SK-N-SH (cell line): ENCODE measurements at regions not wholly inside any gene's neighbourhood (a gene's known extent, or its start where the extent isn't known, plus 50 kb on each side); places are given as distances from the start of the nearest gene placed in this dataset.

Source experiments
- CTCF ChIA-PET: fragments of 300-600, 350-600 bp; formaldehyde crosslinking; extraction: SDS; loops from one replicate; lab custom pipeline; 2021; lab: Yijun Ruan, JAX
- POLR2A ChIA-PET: fragments of 350-600 bp; sonication (Branson Sonifier 250); formaldehyde crosslinking; extraction: SDS; loops from one replicate; lab custom pipeline; 2020; ENCODE audit warnings: antibody characterized with exemption, inconsistent platforms; lab: Yijun Ruan, JAX
- DNase-seq: peaks from one replicate; pipeline ENCODE4 v3.0.0; 2012
- H2AFZ ChIP-seq: fragments of 200-600 bp; sonication (generic); 2 replicates; pipeline ENCODE4 v1.8.1; 2016; ENCODE audit warnings: antibody characterized with exemption, mild to moderate bottlenecking, low read depth
- H3F3A ChIP-seq: fragments of 200-600 bp; sonication (generic); replicated peaks from 2 replicates; pipeline ENCODE3; 2016; ENCODE audit warnings: antibody characterized with exemption, mild to moderate bottlenecking; ENCODE audit not compliant: insufficient read depth
- H3K27ac ChIP-seq, 2 experiments: fragments of 200-500 bp in 1 of 2; fragments of 200-600 bp in 1 of 2; sonication (Bioruptor generic) in 1 of 2; sonication (generic), shearing (Covaris generic) in 1 of 2; 2 replicates each; pipeline versions ENCODE4 v1.5.1 to v1.6.1; 2014 to 2016; ENCODE audit warnings: low read depth in 2 of 2, inconsistent platforms in 1 of 2, low read length in 1 of 2, mild to moderate bottlenecking in 1 of 2, mixed read lengths in 1 of 2
- H3K27me3 ChIP-seq: fragments of 200-600 bp; sonication (generic), shearing (Covaris generic); 2 replicates; pipeline ENCODE4 v1.6.1; 2016; ENCODE audit warnings: mixed run types; ENCODE audit not compliant: insufficient read depth
- H3K36me3 ChIP-seq, 2 experiments: fragments of 200-500 bp in 1 of 2; fragments of 200-600 bp in 1 of 2; sonication (Bioruptor generic) in 1 of 2; sonication (generic) in 1 of 2; replicated peaks in 1 of 2; 2 replicates each; pipeline versions ENCODE3 to v1.5.1; 2014 to 2016; ENCODE audit warnings: low read length in 1 of 2, mild to moderate bottlenecking in 1 of 2; ENCODE audit not compliant: insufficient read depth in 2 of 2, control insufficient read depth in 1 of 2
- H3K4me1 ChIP-seq, 2 experiments: fragments of 200-500 bp in 1 of 2; fragments of 200-600 bp in 1 of 2; sonication (Bioruptor generic) in 1 of 2; sonication (generic), shearing (Covaris generic) in 1 of 2; 2 replicates each; pipeline versions ENCODE4 v1.5.1 to v1.6.1; 2014 to 2016; ENCODE audit warnings: low read depth in 1 of 2, low read length in 1 of 2, mixed run types in 1 of 2; ENCODE audit not compliant: insufficient read depth in 2 of 2, control insufficient read depth in 1 of 2
- H3K4me2 ChIP-seq: fragments of 200-600 bp; sonication (generic), shearing (Covaris generic); 2 replicates; pipeline ENCODE4 v1.6.1; 2017; ENCODE audit warnings: mixed run types
- H3K4me3 ChIP-seq, 2 experiments: fragments of 200-500 bp in 1 of 2; fragments of 200-600 bp in 1 of 2; sonication (Bioruptor generic) in 1 of 2; sonication (generic), shearing (Covaris generic) in 1 of 2; 2 replicates each; pipeline versions ENCODE4 v1.5.1 to v1.8.1; 2014 to 2016; ENCODE audit warnings: low read depth in 2 of 2, inconsistent platforms in 1 of 2, low read length in 1 of 2, mild to moderate bottlenecking in 1 of 2, mixed read lengths in 1 of 2, moderate library complexity in 1 of 2
- H3K79me2 ChIP-seq: fragments of 200-600 bp; sonication (generic); 2 replicates; pipeline ENCODE4 v1.8.1; 2017; ENCODE audit warnings: mild to moderate bottlenecking; ENCODE audit not compliant: insufficient read depth
- H3K9ac ChIP-seq: fragments of 200-600 bp; sonication (generic); 2 replicates; pipeline ENCODE4 v1.6.1; 2017; ENCODE audit warnings: mixed run types
- H3K9me2 ChIP-seq: fragments of 200-600 bp; sonication (generic); 2 replicates; pipeline ENCODE4 v1.6.1; 2017; ENCODE audit warnings: mixed run types
- H3K9me3 ChIP-seq: fragments of 200-600 bp; sonication (generic); 2 replicates; pipeline ENCODE4 v1.6.1; 2017; ENCODE audit warnings: mixed run types, mild to moderate bottlenecking, moderate library complexity
- H4K20me1 ChIP-seq: fragments of 200-600 bp; sonication (generic); 2 replicates; pipeline ENCODE4 v1.6.1; 2017; ENCODE audit warnings: mild to moderate bottlenecking, mixed run types; ENCODE audit not compliant: insufficient read depth
- CTCF ChIP-seq: fragments of 200-600 bp; sonication (generic); IDR thresholded peaks from 2 replicates; pipeline ENCODE4 v1.6.1; 2017; ENCODE audit warnings: antibody characterized with exemption, mild to moderate bottlenecking, moderate library complexity
- EP300 ChIP-seq, 2 experiments: IDR thresholded peaks; 2 replicates each; pipeline versions ENCODE4 v1.4.0 to v1.6.1; 2012; ENCODE audit warnings: borderline replicate concordance in 1 of 2, low read depth in 1 of 2, low read length in 1 of 2
- EZH2phosphoT487 ChIP-seq: fragments of 200-600 bp; sonication (generic); IDR thresholded peaks from 2 replicates; pipeline ENCODE4 v1.6.1; 2017; ENCODE audit warnings: low read depth, mixed run types, mild to moderate bottlenecking, antibody characterized with exemption, moderate library complexity, borderline replicate concordance
- FOSL2 ChIP-seq: IDR thresholded peaks from 2 replicates; pipeline ENCODE4 v1.4.0; 2012; ENCODE audit warnings: low read depth, mild to moderate bottlenecking, moderate library complexity, borderline replicate concordance
- FOXJ3 ChIP-seq: sonication (generic); formaldehyde crosslinking; IDR thresholded peaks from 2 replicates; pipeline ENCODE4 v1.5.1; 2020; ENCODE audit warnings: mild to moderate bottlenecking, missing genetic modification reagents
- GATA2 ChIP-seq: sonication (generic); formaldehyde crosslinking; IDR thresholded peaks from 2 replicates; pipeline ENCODE4 v1.5.0; 2020; ENCODE audit warnings: mild to moderate bottlenecking, missing genetic modification reagents
- JUND ChIP-seq: IDR thresholded peaks from 2 replicates; pipeline ENCODE4 v1.4.0; 2012
- MAX ChIP-seq: IDR thresholded peaks from 2 replicates; pipeline ENCODE4 v1.4.0; 2012; ENCODE audit warnings: low read depth
- MEF2A ChIP-seq: IDR thresholded peaks from 2 replicates; pipeline ENCODE4 v1.4.0; 2012; ENCODE audit warnings: low read depth, borderline replicate concordance
- MXI1 ChIP-seq: IDR thresholded peaks from 2 replicates; pipeline ENCODE4 v1.6.1; 2012; ENCODE audit warnings: mild to moderate bottlenecking, low read depth, low read length, improper control_type of control experiment
- NFIC ChIP-seq: IDR thresholded peaks from 2 replicates; pipeline ENCODE4 v1.4.0; 2012; ENCODE audit warnings: borderline replicate concordance
- RFX5 ChIP-seq: IDR thresholded peaks from 2 replicates; pipeline ENCODE4 v1.6.1; 2012; ENCODE audit warnings: mild to moderate bottlenecking, improper control_type of control experiment, low read length
- SIN3A ChIP-seq: IDR thresholded peaks from 2 replicates; pipeline ENCODE4 v1.6.1; 2012; ENCODE audit warnings: low read depth, mild to moderate bottlenecking, low read length, moderate library complexity, borderline replicate concordance
- TAF1 ChIP-seq: IDR thresholded peaks from 2 replicates; pipeline ENCODE4 v1.6.1; 2012; ENCODE audit warnings: low read depth, mild to moderate bottlenecking, low read length, moderate library complexity, borderline replicate concordance
- TCF12 ChIP-seq: IDR thresholded peaks from 2 replicates; pipeline ENCODE4 v1.4.0; 2012
- TEAD4 ChIP-seq: IDR thresholded peaks from 2 replicates; pipeline ENCODE4 v1.4.0; 2012; ENCODE audit warnings: mild to moderate bottlenecking, borderline replicate concordance; ENCODE audit not compliant: insufficient read depth
- WGBS: methylation state at CpG from one replicate; pipeline ENCODE4 v1.1.6; 2017; ENCODE audit warnings: low lambda C conversion rate; 5-methylcytosine and 5-hydroxymethylcytosine counted together
- TF ChIP-seq, protein P1 (sequence below): IDR thresholded peaks from 2 replicates; pipeline ENCODE4; 2012
- TF ChIP-seq, protein P2 (sequence below): fragments of 150-350 bp; IDR thresholded peaks from 2 replicates; pipeline ENCODE4 v1.6.1; 2016; ENCODE audit warnings: mild to moderate bottlenecking, low read depth, low read length

- Histone ChIP-seq H3K9me3 (no peaks in the 10 kb centered on the region), H3K4me1 (peaks cover 0 to 3% of the 10 kb centered on the region in 2 experiments; a peak in 1 of 4 replicates), H3F3A (peaks cover 5% of the 10 kb centered on the region), H3K9ac (no peak overlapping the region), H3K9me2 (no peaks in the 10 kb centered on the region), H3K36me3 (no peaks in the 10 kb centered on the region), H3K79me2 (no peaks in the 10 kb centered on the region), H3K4me3 (no peak overlapping the region), H3K27me3 (no peaks in the 10 kb centered on the region; the same call in 1 of the 2 replicates), H4K20me1 (no peaks in the 10 kb centered on the region), H2AFZ (no peak overlapping the region), H3K27ac (peak overlapping the region in 1 of 2 experiments; percentile 64; a peak in 2 of 4 replicates), H3K4me2 (peak overlapping the region; percentile 57; the same call in 1 of the 2 replicates)
- 6% methylated on average over 9 of the region's 9 CpGs for WGBS
- no peak for DNase-seq
- ChIA-PET CTCF (no interaction called here), POLR2A (no interaction called here)
- TF ChIP-seq CTCF (no peak), EZH2phosphoT487 (no peak), MXI1 (no peak), EP300 (IDR thresholded peaks at IDR 0.05; ENCODE audit: borderline replicate concordance in 1 of 2, low read depth in 1 of 2, low read length in 1 of 2) (peak in 1 of 2 experiments; percentile 56; a peak in 1 of 4 replicates), MAX (0 out of 2 replicates have a peak, but pooled peaks have one; percentile 19), MEF2A (no peak), NFIC (peak; percentile 6; the same call in 1 of the 2 replicates), FOSL2 (peak; percentile 84), GATA2 (CRISPR knock-in tag) (no peak), FOXJ3 (CRISPR knock-in tag) (no peak), TAF1 (no peak), RFX5 (no peak), SIN3A (no peak), TCF12 (peak; percentile 67), TEAD4 (no peak), JUND (peak; percentile 71)
- TF ChIP-seq, protein P1, sequence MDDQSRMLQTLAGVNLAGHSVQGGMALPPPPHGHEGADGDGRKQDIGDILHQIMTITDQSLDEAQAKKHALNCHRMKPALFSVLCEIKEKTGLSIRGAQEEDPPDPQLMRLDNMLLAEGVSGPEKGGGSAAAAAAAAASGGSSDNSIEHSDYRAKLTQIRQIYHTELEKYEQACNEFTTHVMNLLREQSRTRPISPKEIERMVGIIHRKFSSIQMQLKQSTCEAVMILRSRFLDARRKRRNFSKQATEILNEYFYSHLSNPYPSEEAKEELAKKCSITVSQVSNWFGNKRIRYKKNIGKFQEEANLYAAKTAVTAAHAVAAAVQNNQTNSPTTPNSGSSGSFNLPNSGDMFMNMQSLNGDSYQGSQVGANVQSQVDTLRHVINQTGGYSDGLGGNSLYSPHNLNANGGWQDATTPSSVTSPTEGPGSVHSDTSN: peak; percentile 80
- TF ChIP-seq, protein P2, sequence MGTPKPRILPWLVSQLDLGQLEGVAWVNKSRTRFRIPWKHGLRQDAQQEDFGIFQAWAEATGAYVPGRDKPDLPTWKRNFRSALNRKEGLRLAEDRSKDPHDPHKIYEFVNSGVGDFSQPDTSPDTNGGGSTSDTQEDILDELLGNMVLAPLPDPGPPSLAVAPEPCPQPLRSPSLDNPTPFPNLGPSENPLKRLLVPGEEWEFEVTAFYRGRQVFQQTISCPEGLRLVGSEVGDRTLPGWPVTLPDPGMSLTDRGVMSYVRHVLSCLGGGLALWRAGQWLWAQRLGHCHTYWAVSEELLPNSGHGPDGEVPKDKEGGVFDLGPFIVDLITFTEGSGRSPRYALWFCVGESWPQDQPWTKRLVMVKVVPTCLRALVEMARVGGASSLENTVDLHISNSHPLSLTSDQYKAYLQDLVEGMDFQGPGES: no peak
These were observed 56.9 kb upstream of the PRPS1 start for GRCh38 chrX:107571296-107571998.
